ENCODE measurements at regions not wholly inside any gene's neighbourhood (a gene's known extent, or its start where the extent isn't known, plus 50 kb on each side); places are given as distances from the start of the nearest gene placed in this dataset.

GRCh38 chr5:115429345-115429940, 115.1 kb downstream of the FEM1C start:
- Histone ChIP-seq H3K36me3 (ENCODE audit: insufficient read depth, low read length) (no peaks in the 10 kb centered on the region), H3K4me2 (ENCODE audit: low read length) (no peak overlapping the region), H3K4me1 (ENCODE audit: insufficient read depth, low read length, severe bottlenecking) (no peaks in the 10 kb centered on the region), H3K9me3 (ENCODE audit: low read length) (no peaks in the 10 kb centered on the region), H3K79me2 (ENCODE audit: insufficient read depth, low read length) (no peaks in the 10 kb centered on the region), H3F3A (ENCODE audit: insufficient read depth, low read length) (no peaks in the 10 kb centered on the region), H3K27me3 (ENCODE audit: insufficient read depth, low read length) (no peaks in the 10 kb centered on the region), H3K9me2 (ENCODE audit: low read depth, low read length) (no peaks in the 10 kb centered on the region), H3K27ac (ENCODE audit: low read depth, low read length, poor library complexity, severe bottlenecking) (no peak overlapping the region), H3K4me3 (ENCODE audit: low read depth, low read length, poor library complexity, severe bottlenecking) (no peak overlapping the region), H2AFZ (ENCODE audit: low read length) (no peak overlapping the region), H4K20me1 (ENCODE audit: insufficient read depth, low read length) (no peaks in the 10 kb centered on the region), H3K9ac (ENCODE audit: low read length) (no peak overlapping the region)
- no peak for TF ChIP-seq CTCF (IDR thresholded peaks at IDR 0.05; ENCODE audit: low read length)
- TF ChIP-seq EZH2 (IDR thresholded peaks at IDR 0.05; ENCODE audit: borderline replicate concordance, low read length) = no peak

- no peak overlapping the region for H3K4me2 ChIP-seq (ENCODE audit: low read length)
- H4K20me1 ChIP-seq (ENCODE audit: insufficient read depth, low read length) = no peaks in the 10 kb centered on the region
- no peak overlapping the region for H2AFZ ChIP-seq (ENCODE audit: low read length)
Measured at GRCh38 chr5:115428676-115429075, 115.9 kb downstream of the FEM1C start.

GRCh38 chr5:115428248-115428647, 116.3 kb downstream of the FEM1C start:
- Histone ChIP-seq H2AFZ (ENCODE audit: low read length) (no peak overlapping the region), H3K4me3 (ENCODE audit: low read depth, low read length, poor library complexity, severe bottlenecking) (no peak overlapping the region), H3K27me3 (ENCODE audit: insufficient read depth, low read length) (no peaks in the 10 kb centered on the region), H3K4me1 (ENCODE audit: insufficient read depth, low read length, severe bottlenecking) (no peaks in the 10 kb centered on the region), H3K9ac (ENCODE audit: low read length) (no peak overlapping the region), H3K9me2 (ENCODE audit: low read depth, low read length) (no peaks in the 10 kb centered on the region), H3K4me2 (ENCODE audit: low read length) (no peak overlapping the region), H4K20me1 (ENCODE audit: insufficient read depth, low read length) (no peaks in the 10 kb centered on the region), H3K27ac (ENCODE audit: low read depth, low read length, poor library complexity, severe bottlenecking) (no peak overlapping the region), H3K36me3 (ENCODE audit: insufficient read depth, low read length) (no peaks in the 10 kb centered on the region), H3K79me2 (ENCODE audit: insufficient read depth, low read length) (no peaks in the 10 kb centered on the region), H3F3A (ENCODE audit: insufficient read depth, low read length) (no peaks in the 10 kb centered on the region), H3K9me3 (ENCODE audit: low read length) (no peaks in the 10 kb centered on the region)
- TF ChIP-seq EZH2 (IDR thresholded peaks at IDR 0.05; ENCODE audit: borderline replicate concordance, low read length) (no peak), CTCF (IDR thresholded peaks at IDR 0.05; ENCODE audit: low read length) (no peak)

More at GRCh38 chr5:115428676-115429075, 115.9 kb downstream of the FEM1C start:
- Histone ChIP-seq H3K27me3 (ENCODE audit: insufficient read depth, low read length) (no peaks in the 10 kb centered on the region), H3K4me3 (ENCODE audit: low read depth, low read length, poor library complexity, severe bottlenecking) (no peak overlapping the region), H3K9ac (ENCODE audit: low read length) (no peak overlapping the region), H3F3A (ENCODE audit: insufficient read depth, low read length) (no peaks in the 10 kb centered on the region), H3K27ac (ENCODE audit: low read depth, low read length, poor library complexity, severe bottlenecking) (no peak overlapping the region), H3K4me1 (ENCODE audit: insufficient read depth, low read length, severe bottlenecking) (no peaks in the 10 kb centered on the region), H3K36me3 (ENCODE audit: insufficient read depth, low read length) (no peaks in the 10 kb centered on the region), H3K9me2 (ENCODE audit: low read depth, low read length) (no peaks in the 10 kb centered on the region), H3K79me2 (ENCODE audit: insufficient read depth, low read length) (no peaks in the 10 kb centered on the region), H3K9me3 (ENCODE audit: low read length) (no peaks in the 10 kb centered on the region)
- TF ChIP-seq CTCF (IDR thresholded peaks at IDR 0.05; ENCODE audit: low read length) (no peak), EZH2 (IDR thresholded peaks at IDR 0.05; ENCODE audit: borderline replicate concordance, low read length) (no peak)

Data from OCI-LY1 (cell line).